ENCODE measurements at regions not wholly inside any gene's neighbourhood (a gene's known extent, or its start where the extent isn't known, plus 50 kb on each side); places are given as distances from the start of the nearest gene placed in this dataset.

DNA sequence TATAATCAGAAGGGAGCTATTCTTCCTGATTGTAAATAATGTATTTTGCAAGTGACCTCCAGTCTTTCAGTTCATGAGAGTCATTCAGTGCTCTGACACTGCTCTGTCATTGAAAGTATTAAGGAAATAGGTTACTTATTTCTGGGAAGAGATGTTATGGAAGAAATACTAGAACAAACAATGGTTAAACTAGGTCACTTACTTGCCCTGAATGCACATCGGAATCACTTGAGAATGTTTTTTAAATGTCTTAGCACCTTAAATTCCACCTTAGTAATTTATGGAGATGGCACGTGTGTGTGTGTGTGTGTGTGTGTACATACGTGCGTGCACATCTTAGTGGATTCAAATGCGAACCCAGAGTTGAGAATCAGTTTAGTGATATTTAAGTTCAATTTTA is 126.6 kb upstream of the KCNH7 start:
- no peak overlapping the region for H3K9ac ChIP-seq (ENCODE audit: low read length)
- no peaks in the 10 kb centered on the region for H3K36me3 ChIP-seq (ENCODE audit: insufficient read depth, low read length)
- no peak overlapping the region for H3K27ac ChIP-seq (ENCODE audit: low read depth, low read length, poor library complexity, severe bottlenecking)
- H3K79me2 ChIP-seq (ENCODE audit: insufficient read depth, low read length): no peaks in the 10 kb centered on the region
- no peak overlapping the region for H3K4me2 ChIP-seq (ENCODE audit: low read length)
- no peaks in the 10 kb centered on the region for H3F3A ChIP-seq (ENCODE audit: insufficient read depth, low read length)
- H2AFZ ChIP-seq (ENCODE audit: low read length): no peak overlapping the region
- no peaks in the 10 kb centered on the region for H3K9me3 ChIP-seq (ENCODE audit: low read length)
- no peak for TF ChIP-seq CTCF (IDR thresholded peaks at IDR 0.05; ENCODE audit: low read length)
- no peak for TF ChIP-seq EZH2 (IDR thresholded peaks at IDR 0.05; ENCODE audit: borderline replicate concordance, low read length)
- no peaks in the 10 kb centered on the region for H3K9me2 ChIP-seq (ENCODE audit: low read depth, low read length)
- H3K4me3 ChIP-seq (ENCODE audit: low read depth, low read length, poor library complexity, severe bottlenecking): no peak overlapping the region
- H3K27me3 ChIP-seq (ENCODE audit: insufficient read depth, low read length): no peaks in the 10 kb centered on the region
- no peaks in the 10 kb centered on the region for H3K4me1 ChIP-seq (ENCODE audit: insufficient read depth, low read length, severe bottlenecking)
- no peaks in the 10 kb centered on the region for H4K20me1 ChIP-seq (ENCODE audit: insufficient read depth, low read length)

GRCh38 chr2:162964513-162964912 is 125.9 kb upstream of the KCNH7 start:
- no peaks in the 10 kb centered on the region for H3K9me2 ChIP-seq (ENCODE audit: low read depth, low read length)
- no peak overlapping the region for H2AFZ ChIP-seq (ENCODE audit: low read length)
- no peak overlapping the region for H3K4me2 ChIP-seq (ENCODE audit: low read length)
- no peak for TF ChIP-seq EZH2 (IDR thresholded peaks at IDR 0.05; ENCODE audit: borderline replicate concordance, low read length)
- no peak for TF ChIP-seq CTCF (IDR thresholded peaks at IDR 0.05; ENCODE audit: low read length)
- no peaks in the 10 kb centered on the region for H3K4me1 ChIP-seq (ENCODE audit: insufficient read depth, low read length, severe bottlenecking)
- H3K27ac ChIP-seq (ENCODE audit: low read depth, low read length, poor library complexity, severe bottlenecking): no peak overlapping the region
- H3K9me3 ChIP-seq (ENCODE audit: low read length): no peaks in the 10 kb centered on the region
- H4K20me1 ChIP-seq (ENCODE audit: insufficient read depth, low read length): no peaks in the 10 kb centered on the region
- no peaks in the 10 kb centered on the region for H3K27me3 ChIP-seq (ENCODE audit: insufficient read depth, low read length)
- H3F3A ChIP-seq (ENCODE audit: insufficient read depth, low read length): no peaks in the 10 kb centered on the region
- no peak overlapping the region for H3K9ac ChIP-seq (ENCODE audit: low read length)
- no peak overlapping the region for H3K4me3 ChIP-seq (ENCODE audit: low read depth, low read length, poor library complexity, severe bottlenecking)
- no peaks in the 10 kb centered on the region for H3K79me2 ChIP-seq (ENCODE audit: insufficient read depth, low read length)
- H3K36me3 ChIP-seq (ENCODE audit: insufficient read depth, low read length): no peaks in the 10 kb centered on the region

DNA sequence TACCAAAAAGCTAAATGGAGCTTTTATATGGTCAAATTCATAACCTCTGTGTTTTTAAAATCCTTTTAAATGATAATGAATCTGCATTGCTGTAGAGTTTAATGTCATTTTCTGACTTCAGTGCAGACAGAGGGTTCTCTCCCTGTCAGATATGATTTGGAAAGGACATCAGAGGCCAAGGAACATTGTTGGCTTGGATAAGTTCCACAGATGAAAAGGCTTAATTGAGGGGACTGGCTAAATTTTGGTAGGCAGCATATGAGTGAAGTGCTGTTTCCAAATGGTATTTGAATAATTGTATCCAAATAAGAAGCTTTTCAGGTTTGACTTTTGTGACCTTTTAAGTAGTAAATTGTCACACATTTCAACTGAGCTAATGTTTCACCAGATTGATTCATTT is 124.6 kb upstream of the KCNH7 start:
- Histone ChIP-seq H3F3A (ENCODE audit: insufficient read depth, low read length) (no peaks in the 10 kb centered on the region), H3K27ac (ENCODE audit: low read depth, low read length, poor library complexity, severe bottlenecking) (no peak overlapping the region), H3K9ac (ENCODE audit: low read length) (no peak overlapping the region), H3K4me2 (ENCODE audit: low read length) (no peak overlapping the region), H3K9me2 (ENCODE audit: low read depth, low read length) (no peaks in the 10 kb centered on the region), H3K9me3 (ENCODE audit: low read length) (no peaks in the 10 kb centered on the region), H3K4me3 (ENCODE audit: low read depth, low read length, poor library complexity, severe bottlenecking) (no peak overlapping the region), H4K20me1 (ENCODE audit: insufficient read depth, low read length) (no peaks in the 10 kb centered on the region), H3K27me3 (ENCODE audit: insufficient read depth, low read length) (no peaks in the 10 kb centered on the region), H2AFZ (ENCODE audit: low read length) (no peak overlapping the region), H3K79me2 (ENCODE audit: insufficient read depth, low read length) (no peaks in the 10 kb centered on the region), H3K36me3 (ENCODE audit: insufficient read depth, low read length) (no peaks in the 10 kb centered on the region), H3K4me1 (ENCODE audit: insufficient read depth, low read length, severe bottlenecking) (no peaks in the 10 kb centered on the region)
- TF ChIP-seq EZH2 (IDR thresholded peaks at IDR 0.05; ENCODE audit: borderline replicate concordance, low read length) (no peak), CTCF (IDR thresholded peaks at IDR 0.05; ENCODE audit: low read length) (no peak)

Measured in OCI-LY1 (cell line).